Activated CD8-positive, alpha-beta memory T cell treated with anti-CD3 and anti-CD28 coated beads for 48 hours (primary cell): ENCODE measurements at regions not wholly inside any gene's neighbourhood (a gene's known extent, or its start where the extent isn't known, plus 50 kb on each side); places are given as distances from the start of the nearest gene placed in this dataset.

ENCODE experiments used
- DNase-seq, 3 experiments: peaks; one replicate each; pipeline ENCODE4 v3.0.0-alpha.2; 2020; ENCODE audit warnings: low read depth in 2 of 3, low spot score in 2 of 3

DNA sequence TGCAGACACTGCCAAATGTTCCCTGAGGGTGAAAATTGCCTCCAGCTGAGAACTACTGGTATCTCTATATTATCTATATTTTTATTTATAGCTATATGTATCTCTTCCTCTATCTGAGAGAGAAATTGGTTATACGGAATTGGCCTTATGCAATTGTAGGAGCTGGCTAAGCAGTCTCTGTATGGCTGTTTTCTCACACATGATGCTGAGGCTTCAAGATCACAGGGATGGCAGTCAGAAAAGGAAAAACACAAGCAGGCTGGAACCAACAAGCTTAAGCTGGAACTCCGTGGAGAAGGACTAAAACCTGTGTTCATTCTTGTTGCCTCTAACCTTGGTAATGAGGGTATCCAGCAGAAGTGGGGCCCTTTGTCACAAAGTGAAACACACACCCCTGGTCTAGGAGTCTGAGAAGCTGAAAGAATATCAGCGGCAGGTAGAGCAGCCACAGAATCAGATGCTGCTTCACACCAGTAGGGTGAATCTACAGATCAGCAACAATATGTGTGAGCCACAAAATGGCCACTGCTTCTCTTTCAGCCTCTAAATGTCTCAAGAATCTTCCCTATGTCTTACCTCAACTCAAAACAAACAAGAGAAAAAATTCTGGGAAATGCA is 166.5 kb upstream of the PPP1R2C start:
- DNase-seq = no peak

DNA sequence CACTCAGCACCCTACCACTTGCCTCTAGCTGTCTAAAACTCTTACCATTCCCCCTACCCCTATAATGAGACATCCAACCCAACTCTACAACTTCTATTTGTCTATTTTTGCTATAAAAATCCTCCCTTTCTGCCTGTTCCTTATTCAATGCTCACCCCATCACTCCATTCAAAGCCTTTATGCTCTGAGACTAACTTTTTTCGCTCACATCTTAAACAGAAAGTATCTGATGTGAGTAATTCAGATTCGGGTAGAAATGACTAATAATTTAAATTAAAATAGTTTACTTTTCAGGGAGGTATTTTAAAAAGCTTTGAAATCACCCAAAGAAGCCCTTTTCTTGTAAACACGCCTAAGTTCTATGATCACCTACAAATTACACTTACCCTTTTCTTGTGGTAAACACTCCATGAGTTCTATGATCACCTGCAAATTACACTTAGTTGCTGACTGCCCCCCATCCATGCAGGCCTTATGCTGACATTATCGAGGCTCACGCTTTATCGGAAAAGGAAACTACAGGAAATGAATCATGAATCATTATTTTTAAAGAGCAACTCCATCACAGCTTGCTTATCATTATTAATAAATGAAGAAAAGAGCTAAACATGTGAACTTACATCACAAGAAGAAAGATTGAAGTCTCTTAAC is 168.7 kb upstream of the PPP1R2C start:
- DNase-seq = no peak

DNA sequence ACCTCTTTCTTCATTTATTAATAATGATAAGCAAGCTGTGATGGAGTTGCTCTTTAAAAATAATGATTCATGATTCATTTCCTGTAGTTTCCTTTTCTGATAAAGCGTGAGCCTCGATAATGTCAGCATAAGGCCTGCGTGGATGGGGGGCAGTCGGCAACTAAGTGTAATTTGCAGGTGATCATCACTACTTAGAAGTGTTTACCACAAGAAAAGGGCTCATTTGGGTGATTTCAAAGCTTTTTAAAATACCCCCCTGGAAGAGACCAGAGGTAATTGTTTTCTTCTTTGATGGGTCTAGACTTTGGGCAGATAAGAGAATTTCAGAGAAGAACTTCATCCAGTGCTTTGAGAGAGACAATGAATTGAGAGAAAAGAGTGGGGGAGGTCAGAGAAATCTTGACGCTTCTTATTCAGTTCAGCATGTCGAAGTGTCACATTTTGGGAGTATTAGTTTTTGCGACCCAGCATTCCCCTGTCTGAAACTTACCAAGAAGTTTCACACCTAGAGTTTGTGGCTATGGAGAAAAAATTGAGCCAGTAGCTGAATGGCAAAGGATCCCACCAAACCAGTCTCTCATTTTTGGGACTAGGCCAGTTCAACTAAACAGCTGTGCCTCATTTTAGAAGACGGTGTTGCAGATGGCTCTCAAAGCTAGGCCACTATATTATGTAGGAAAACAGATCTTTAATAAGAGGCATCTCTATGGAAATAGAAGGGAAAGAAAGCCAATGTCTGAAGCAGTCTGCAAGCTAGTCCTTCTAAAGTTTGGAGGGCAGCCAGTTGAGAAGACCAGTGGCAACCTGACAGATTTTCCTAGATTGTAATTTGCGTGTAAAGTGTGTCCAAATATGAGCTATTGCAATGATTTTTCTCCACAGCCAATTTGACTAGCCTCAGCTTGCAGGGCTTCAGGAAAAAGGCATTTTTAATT is 171.0 kb upstream of the PPP1R2C start:
- DNase-seq = no peak

DNA sequence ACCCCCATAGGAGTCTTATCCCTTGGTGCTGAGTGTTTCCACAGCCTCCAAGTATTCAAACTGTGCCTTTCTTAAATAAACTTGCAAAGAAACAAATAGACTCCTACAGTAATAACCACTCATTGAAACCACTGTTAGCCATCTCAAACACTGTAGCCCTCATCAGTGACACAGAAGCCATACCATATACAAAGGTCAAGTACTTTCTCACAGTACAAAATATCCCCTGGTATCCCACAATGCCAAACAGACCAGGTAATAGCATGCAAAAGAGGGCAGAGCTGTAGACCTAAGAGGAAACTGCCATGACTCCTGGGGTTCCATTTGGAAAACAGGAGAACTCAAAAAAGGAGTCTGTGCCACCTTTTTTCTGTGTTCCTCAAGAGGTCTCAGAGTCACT is 173.8 kb upstream of the PPP1R2C start:
- no peak for DNase-seq

DNA sequence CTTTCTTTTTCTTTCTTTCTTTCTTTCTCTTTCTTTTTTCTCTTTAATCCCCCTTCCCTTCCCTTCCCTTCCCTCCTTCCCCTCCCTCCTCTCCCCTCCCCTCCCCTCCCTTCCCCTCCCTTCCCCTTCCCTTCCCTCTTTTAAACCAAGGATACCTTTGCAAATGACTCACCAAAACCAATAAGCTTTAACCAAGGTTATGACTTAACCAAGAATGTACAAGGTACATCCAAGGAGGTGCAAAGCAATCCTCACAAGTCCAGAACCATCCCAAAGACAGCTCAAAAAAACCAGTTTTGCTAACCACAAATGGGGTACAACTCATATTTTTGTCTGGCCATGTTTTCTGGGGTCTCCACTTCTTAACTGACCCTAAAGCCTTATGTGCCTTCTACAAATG is 174.7 kb upstream of the PPP1R2C start:
- no peak for DNase-seq

DNA sequence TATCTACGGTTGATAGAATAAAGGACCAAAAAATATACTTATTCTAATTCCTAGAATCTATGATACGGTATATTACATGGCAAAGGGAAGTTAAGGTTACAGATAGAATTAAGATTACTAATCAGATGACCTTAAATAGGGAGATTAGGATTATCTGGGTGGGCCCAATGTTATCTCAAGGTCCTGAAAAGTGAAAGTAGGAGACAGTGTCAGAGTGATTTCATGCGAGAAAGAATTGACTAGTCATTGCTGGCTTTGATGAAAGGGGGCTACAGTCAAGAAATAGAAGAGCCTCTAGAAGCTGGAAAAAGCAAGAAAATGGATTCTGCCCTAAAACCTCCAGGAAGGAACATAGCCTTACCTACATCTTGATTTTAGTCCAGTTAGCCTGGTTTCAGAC is 176.9 kb upstream of the PPP1R2C start:
- DNase-seq = no peak

DNA sequence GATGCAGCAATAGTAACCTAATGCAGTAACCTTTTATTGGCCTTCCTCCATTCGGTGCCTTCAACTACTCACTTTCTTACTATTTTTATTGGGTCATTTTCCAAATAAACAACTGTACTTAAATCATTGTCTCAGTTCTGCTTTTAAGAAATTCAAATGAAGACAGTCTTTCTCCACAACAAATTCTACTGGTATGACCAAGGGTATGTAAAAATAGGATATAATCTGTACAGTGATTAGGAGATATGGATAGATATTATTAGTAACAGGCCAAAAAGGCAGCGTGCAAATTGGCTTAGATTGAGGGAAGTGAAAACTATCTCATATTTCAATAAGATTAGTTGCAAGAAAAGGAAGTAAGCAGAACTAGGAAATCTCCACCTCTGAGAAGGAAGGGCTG is 177.4 kb upstream of the PPP1R2C start:
- no peak for DNase-seq

DNA sequence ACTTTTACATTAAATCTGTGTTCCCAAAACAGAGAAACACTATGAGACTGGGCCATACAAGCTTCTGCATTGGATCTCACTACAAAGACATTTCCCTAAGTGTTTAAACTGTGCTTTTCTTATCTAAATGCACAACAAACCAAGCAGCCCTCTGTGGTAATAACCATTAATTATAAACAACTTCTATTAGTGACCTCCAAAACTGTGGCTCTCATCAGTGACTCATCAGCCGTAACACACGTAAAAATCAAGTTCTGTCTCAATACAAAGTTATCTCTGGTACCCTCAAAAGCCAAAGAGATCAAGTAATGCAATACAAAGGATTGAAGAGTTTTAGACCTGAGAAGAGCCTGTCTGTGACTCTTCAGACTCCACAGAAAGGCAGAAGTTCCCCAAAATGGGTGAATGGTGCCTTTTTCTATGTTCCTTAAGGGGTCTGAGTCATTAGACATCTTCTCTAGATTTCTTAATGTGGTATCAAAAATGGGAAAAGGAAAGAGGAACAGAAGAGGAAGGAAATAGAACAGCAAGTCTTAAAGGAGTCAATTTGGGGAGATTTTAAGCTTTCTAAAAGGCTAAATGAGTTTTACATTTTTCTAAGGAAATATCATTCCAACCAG is 189.8 kb upstream of the PPP1R2C start:
- no peak for DNase-seq

DNA sequence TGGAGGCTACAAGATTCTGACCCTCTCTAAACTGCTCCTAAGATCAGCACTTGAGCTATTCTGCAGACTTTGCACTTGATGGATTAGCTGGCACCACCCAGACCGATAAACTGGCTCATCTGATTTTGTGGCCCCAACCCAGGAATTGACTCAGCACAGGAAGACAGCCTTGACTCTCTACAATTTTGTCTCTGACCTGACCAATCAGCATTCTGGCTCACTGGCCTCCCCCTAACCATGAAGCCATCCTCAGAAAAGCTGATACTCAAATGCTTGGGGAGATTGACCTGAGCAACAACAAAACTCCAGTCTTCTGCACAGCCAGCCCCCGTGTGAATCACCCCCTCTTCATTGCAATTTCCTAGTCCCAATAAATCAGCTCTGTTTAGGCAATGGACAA is 195.4 kb upstream of the PPP1R2C start:
- no peak for DNase-seq

DNA sequence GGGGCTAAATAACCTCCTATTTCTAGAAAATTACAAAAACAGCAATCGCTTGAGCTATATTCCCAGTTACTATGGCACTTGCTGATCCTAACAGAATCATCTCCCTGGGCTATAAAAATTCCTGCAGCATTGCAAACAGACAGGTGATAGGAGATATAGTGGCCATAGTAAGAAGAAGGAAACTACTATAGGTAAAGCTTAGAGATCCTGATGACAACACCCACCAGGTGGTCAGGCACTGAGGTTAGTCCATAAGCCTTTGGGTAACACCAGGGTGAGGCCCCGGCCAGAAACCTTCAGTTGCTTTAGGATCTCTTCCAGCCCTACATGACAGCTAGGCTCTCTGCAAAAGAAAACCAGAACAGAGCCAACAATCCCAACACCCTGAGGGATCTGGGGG is 197.9 kb upstream of the PPP1R2C start:
- no peak for DNase-seq

DNA sequence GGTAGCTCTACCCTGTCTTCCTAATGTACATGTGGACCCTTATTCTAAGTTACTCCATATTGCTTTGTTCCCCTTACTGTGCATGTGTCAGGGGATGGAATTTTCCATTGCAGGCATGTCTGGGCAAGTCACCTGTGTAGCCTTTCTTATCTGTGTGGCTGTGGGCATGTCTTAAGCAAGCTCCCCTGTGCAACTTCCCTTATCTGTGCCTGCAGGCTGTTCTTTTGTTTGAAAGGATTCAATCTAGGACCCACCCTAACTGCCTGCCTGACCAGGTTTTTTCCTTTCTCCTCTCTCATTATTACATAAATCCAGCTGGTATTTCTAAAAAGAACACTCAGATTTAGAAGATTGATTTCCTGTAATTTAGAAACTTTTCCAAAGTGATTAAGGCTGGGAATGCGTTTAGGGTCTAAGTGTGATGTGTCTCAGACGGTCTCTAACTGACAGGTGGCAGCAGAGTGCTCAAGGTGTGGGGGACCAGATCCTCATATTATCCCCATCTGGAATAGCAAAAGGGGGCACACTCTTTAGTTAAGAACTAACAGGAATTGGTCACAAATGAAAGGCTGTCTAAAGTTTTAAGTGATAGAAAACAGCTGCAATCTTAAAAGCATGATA is 198.9 kb upstream of the PPP1R2C start:
- DNase-seq = no peak

DNA sequence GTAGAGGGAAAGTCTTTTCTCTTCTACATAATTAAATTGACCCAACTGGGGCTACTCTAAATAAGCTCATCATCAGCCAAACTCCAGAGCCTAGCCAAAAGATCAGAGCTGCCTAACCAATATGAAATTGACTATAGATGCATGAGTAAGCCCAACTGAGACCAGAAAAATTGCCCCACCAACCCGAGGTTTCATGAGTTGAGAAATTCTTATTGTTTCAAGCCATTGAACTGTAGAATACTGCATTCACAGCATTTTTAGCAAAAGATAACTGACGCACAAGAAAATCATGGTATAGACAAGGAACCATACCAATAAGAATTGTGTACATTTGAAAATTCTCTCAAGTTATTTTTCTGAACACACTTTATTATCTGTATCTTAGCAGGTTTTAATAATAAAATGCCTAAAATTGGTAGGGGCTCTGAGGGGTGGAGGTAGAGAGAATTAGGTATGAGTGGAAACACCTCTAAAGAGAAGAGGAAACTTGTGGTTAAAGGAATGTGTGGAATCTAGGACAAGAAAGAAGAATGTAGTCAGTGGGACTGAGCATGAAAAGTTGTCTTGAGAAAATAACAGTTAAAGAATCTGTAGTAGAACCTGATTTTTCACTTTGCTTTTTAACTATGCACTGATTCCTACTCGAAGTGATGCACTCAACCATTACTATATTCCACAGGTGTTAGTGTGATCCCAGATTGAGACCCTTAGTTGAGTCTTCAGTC is 200.9 kb upstream of the PPP1R2C start:
- no peak for DNase-seq

DNA sequence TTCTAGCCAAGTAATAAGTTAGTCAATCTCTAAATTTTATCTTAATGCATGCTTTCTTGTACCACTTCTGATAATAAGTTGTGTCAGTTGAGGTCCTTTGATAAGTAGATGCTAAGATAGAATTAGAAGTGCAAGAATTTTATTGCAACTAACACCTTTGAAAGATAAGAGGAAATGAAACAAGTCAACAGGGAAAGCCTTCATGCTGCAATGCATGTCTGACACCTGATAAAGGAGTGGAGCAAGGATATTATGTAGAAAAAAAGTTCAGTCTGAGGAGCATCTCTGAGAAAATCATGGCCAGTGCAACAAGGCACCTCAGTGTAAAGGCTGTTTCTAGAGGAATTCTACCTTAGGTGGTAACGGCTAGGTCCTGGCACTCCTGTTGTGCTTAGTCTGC is 210.7 kb upstream of the PPP1R2C start:
- no peak for DNase-seq

DNA sequence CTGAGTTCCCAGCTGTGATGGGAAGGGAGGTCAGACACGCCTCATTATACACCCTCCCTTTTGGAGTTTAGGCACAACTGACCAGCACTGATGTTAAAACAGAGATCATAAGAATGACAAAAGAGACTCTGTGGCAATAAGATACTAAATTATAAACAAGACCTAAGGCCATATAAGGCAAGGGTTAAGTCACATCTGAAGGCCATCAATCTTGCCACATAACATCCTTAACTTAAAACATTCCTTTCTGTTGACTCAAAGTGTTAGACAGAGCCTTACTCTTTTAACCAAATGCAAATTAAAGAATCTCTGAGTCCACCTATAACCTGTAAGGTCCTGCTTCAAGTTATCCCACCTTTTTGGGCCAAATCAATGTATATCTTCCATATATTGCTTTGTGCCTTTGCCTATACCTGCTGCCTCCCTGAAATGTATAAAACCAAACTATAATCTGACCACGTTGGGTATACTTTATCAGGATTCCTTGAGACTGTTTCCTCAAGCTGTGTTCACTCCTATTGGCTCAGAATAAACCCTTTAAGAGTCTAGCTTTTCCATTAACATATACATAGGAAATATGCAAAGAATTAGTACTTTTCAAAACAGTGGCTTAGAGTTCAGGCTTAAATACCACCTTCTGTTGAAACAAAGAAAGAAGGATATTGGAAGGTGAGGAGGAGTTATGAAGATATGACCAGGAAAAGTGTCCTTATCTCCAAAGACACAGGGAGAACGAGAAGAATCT is 214.4 kb upstream of the PPP1R2C start:
- DNase-seq = no peak

DNA sequence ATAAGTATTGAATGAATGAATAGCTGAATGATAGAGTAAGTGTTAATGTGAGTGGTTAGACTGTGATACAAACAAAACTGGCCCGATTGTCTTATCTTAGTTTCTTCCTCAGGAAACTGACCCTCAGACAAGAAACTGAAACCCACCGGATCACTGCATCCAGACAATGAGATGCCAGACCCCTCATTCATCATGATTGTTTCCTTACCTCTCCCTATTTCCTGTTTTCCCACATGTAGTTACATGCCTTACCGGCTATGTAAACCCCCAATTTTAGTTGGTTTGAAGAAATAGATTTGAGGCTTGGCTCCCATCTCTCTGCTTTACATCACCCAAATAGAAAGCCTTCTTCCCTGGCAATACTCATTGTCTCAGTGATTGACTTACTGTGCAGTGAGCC is 218.9 kb upstream of the PPP1R2C start:
- DNase-seq = no peak

DNA sequence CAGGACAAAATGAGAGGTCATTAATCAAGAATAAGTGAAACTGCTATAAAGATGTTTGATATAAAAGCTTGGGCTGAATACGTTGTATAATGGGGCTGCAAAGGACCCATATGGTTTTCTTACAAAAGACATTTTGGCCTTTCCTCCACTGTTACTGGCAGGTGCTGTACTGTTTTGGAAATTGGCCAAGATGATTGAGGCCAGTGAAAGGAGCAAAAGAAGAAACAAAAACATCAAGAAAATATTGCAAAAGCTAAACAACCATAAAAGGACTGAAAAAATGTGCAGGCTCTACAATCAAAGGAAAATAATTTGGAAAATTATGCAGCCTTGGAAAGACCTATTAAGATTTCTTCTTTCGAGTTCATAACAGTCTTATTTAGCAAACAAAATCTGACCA is 222.2 kb upstream of the PPP1R2C start:
- DNase-seq = no peak

DNA sequence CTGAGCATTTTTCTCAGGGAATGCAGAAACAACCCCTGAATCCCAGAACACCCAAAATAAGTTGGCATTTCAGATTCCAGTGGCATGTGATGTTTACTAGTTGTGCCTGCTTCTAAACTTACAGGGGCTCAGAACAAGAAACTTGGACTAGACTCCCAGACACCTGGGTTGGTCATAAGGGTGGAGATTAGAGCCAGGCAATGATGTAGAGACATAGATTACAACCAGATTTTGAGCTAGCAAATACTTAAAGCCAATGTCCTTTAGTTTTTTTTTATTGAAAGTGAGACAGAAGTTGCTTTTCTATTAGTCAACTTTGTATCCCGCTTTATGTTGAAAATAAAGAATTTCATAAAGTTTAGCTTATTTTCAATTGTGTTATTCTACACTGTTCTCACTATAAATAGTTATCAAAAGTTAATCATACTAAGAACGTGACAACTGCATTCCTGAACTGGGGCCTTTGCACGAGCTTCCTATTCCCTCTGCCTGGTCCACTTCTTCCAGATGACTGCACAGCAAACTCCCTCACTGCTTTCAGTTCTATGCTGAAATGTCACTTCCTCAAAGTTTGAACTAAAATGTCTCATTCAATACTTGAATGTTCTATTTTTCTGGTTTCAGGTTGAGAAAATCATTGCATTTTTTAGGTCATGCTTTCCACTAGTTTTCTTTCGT is 224.7 kb upstream of the PPP1R2C start:
- no peak for DNase-seq

DNA sequence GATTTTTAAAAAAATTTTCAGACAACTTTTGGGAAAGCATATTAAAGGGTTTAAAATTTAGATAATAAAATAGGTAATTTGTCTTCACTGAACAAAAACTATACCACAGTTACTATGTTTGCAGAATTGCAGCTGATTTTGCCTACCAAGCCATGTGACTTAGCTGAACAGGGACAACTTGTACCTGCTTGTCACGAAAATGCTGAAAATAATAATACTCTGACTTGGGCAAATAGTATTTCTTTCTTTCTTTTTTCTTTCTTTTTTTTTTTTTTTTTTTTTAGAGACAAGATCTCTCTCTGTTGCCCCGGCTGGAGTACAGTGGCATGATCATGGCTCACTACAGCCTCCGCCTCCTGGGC is 225.2 kb upstream of the PPP1R2C start:
- DNase-seq = no peak

DNA sequence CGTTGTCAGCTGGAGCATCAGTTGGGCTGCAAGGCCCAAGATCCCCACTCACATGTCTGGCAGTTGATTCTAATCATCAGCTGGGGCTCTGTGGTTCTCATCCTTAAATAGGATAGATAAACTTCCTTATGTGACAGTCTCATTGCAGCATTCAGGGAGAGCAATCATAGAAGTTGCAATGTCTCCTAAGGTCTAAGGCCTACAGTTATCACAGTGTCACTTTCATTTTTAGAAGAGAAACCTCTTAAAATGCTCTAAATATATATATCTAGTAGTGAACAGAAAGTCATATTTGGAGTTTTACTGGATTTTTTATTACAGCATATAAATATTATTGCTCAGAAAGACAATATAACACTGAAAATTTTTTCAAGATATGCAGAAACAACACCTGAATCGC is 226.0 kb upstream of the PPP1R2C start:
- DNase-seq = no peak

DNA sequence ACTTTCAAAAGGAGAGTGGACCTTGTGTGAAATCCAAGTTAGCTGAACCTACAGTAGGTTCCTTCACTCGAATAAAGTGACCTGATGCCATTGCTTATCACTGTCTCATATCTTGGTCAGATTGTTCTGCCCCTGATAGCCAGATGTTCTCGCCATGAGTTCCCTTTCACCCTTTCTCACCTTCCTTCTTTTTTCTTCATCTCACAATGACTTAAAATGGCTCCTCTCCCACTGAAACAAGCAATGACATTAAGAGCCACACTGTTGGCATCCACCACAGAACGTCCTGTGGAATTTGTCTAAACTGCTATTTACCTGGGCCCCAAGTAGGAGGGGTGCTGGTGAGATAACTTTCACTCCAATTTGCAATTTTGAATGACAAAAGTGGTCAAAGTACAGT is 227.6 kb upstream of the PPP1R2C start:
- DNase-seq = no peak
